Activated T-helper 9 cell treated with anti-CD3 and anti-CD28 coated beads, Interleukin-2, amount 50 U/mL, for 16 hours (primary cell): ENCODE measurements at regions not wholly inside any gene's neighbourhood (a gene's known extent, or its start where the extent isn't known, plus 50 kb on each side); places are given as distances from the start of the nearest gene placed in this dataset.
"Not testable (repeated sequence)": the region's sequence is repeated elsewhere in the genome, so short reads cannot be mapped to it uniquely, and the experiment has no call there.

Experiments
- DNase-seq: peaks from one replicate; pipeline ENCODE4 v3.0.0-alpha.2; 2020; ENCODE audit warnings: low read depth

- not testable (repeated sequence) for DNase-seq
Observed at GRCh38 chr6:142016666-142017065, 116.1 kb upstream of the GJE1 start.

- not testable (repeated sequence) for DNase-seq
Observed at GRCh38 chr6:142015463-142015862, 117.3 kb upstream of the GJE1 start.

- no peak for DNase-seq
Observed at GRCh38 chr6:142015011-142015410, 117.7 kb upstream of the GJE1 start.

GRCh38 chr6:142014515-142014914 is 118.2 kb upstream of the GJE1 start:
- no peak for DNase-seq

GRCh38 chr6:142013875-142014495 is 118.7 kb upstream of the GJE1 start:
- DNase-seq, result no peak

GRCh38 chr6:142013287-142013686 is 119.4 kb upstream of the GJE1 start:
- DNase-seq, result no peak

- no peak for DNase-seq
Observed at GRCh38 chr6:142011775-142012174, 121.0 kb upstream of the GJE1 start.

- no peak for DNase-seq
Observed at GRCh38 chr6:142011156-142011555, 121.6 kb upstream of the GJE1 start.

GRCh38 chr6:142009647-142010046 is 123.1 kb upstream of the GJE1 start:
- DNase-seq, result no peak

- DNase-seq, result no peak
Observed at GRCh38 chr6:142008781-142009180, 123.9 kb upstream of the GJE1 start.

- DNase-seq, result no peak
Observed at GRCh38 chr6:142008016-142008735, 124.5 kb upstream of the GJE1 start.

- no peak for DNase-seq
Observed at GRCh38 chr6:142005021-142005420, 127.7 kb upstream of the GJE1 start.

GRCh38 chr6:142002825-142003405 is 129.8 kb upstream of the GJE1 start:
- no peak for DNase-seq

- no peak for DNase-seq
Observed at GRCh38 chr6:141996823-141997222, 135.9 kb upstream of the GJE1 start.

- DNase-seq, result no peak
Observed at GRCh38 chr6:141992109-141992508, 140.6 kb upstream of the GJE1 start.

- DNase-seq, result no peak
Observed at GRCh38 chr6:141990840-141991239, 141.9 kb upstream of the GJE1 start.

GRCh38 chr6:141989706-141989959 is 143.1 kb upstream of the GJE1 start:
- DNase-seq, result no peak

GRCh38 chr6:141988954-141989705 is 143.6 kb upstream of the GJE1 start:
- DNase-seq, result no peak

- no peak for DNase-seq
Observed at GRCh38 chr6:141988327-141988726, 144.4 kb upstream of the GJE1 start.

- DNase-seq, result no peak
Observed at GRCh38 chr6:141986457-141986856, 146.3 kb upstream of the GJE1 start.

GRCh38 chr6:141981190-141981589 is 151.5 kb upstream of the GJE1 start:
- DNase-seq, result no peak

- DNase-seq, result no peak
Observed at GRCh38 chr6:141977782-141978181, 154.9 kb upstream of the GJE1 start.

- DNase-seq, result no peak
Observed at GRCh38 chr6:141976994-141977393, 155.7 kb upstream of the GJE1 start.
